Esophagus squamous epithelium (tissue), 4 donors: ENCODE measurements at regions not wholly inside any gene's neighbourhood (a gene's known extent, or its start where the extent isn't known, plus 50 kb on each side); places are given as distances from the start of the nearest gene placed in this dataset.

Experiments
- POLR2A ChIP-seq, 4 donors: fragments of 450-650 bp; IDR thresholded peaks; one replicate each; pipeline ENCODE4 v1.6.1; 2017; ENCODE audit warnings: antibody characterized with exemption in 4 of 4, mild to moderate bottlenecking in 4 of 4, moderate library complexity in 3 of 4
- TF ChIP-seq, protein P1 (sequence below), 6 experiments: fragments of 450-650 bp in 4 of 6; fragments of 200-600 bp in 2 of 6; sonication (generic) in 2 of 6; IDR thresholded peaks; one replicate each; pipeline ENCODE4 v1.5.1; 2016 to 2019; ENCODE audit warnings: antibody characterized with exemption in 6 of 6, mild to moderate bottlenecking in 4 of 6, moderate library complexity in 4 of 6

GRCh38 chr6:8578006-8578405 is 142.7 kb upstream of the SLC35B3 start:
- TF ChIP-seq, protein P1, sequence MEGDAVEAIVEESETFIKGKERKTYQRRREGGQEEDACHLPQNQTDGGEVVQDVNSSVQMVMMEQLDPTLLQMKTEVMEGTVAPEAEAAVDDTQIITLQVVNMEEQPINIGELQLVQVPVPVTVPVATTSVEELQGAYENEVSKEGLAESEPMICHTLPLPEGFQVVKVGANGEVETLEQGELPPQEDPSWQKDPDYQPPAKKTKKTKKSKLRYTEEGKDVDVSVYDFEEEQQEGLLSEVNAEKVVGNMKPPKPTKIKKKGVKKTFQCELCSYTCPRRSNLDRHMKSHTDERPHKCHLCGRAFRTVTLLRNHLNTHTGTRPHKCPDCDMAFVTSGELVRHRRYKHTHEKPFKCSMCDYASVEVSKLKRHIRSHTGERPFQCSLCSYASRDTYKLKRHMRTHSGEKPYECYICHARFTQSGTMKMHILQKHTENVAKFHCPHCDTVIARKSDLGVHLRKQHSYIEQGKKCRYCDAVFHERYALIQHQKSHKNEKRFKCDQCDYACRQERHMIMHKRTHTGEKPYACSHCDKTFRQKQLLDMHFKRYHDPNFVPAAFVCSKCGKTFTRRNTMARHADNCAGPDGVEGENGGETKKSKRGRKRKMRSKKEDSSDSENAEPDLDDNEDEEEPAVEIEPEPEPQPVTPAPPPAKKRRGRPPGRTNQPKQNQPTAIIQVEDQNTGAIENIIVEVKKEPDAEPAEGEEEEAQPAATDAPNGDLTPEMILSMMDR (IDR thresholded peaks at IDR 0.05), result no peak
- no peak for TF ChIP-seq POLR2A (IDR thresholded peaks at IDR 0.05)
